Retinal pigment epithelial cell (primary cell): ENCODE measurements at regions not wholly inside any gene's neighbourhood (a gene's known extent, or its start where the extent isn't known, plus 50 kb on each side); places are given as distances from the start of the nearest gene placed in this dataset.
"Not testable (repeated sequence)": the region's sequence is repeated elsewhere in the genome, so short reads cannot be mapped to it uniquely, and the experiment has no call there.

Experiments
- DNase-seq: peaks from one replicate; pipeline ENCODE4 v3.0.0-alpha.2; 2010; ENCODE audit warnings: low read depth
- H3K4me3 ChIP-seq: 2 replicates; pipeline ENCODE4 v1.5.1; 2011; ENCODE audit warnings: mild to moderate bottlenecking, low read length, control low read depth, moderate library complexity
- TF ChIP-seq, protein P1 (sequence below): conservative IDR thresholded peaks from 2 replicates; pipeline ENCODE4 v1.5.1; 2011; ENCODE audit warnings: low read depth, low read length, control low read depth, inconsistent platforms

GRCh38 chr1:38585971-38586370 is 273.6 kb downstream of the RRAGC start:
- H3K4me3 ChIP-seq: no peak overlapping the region
- TF ChIP-seq, protein P1, sequence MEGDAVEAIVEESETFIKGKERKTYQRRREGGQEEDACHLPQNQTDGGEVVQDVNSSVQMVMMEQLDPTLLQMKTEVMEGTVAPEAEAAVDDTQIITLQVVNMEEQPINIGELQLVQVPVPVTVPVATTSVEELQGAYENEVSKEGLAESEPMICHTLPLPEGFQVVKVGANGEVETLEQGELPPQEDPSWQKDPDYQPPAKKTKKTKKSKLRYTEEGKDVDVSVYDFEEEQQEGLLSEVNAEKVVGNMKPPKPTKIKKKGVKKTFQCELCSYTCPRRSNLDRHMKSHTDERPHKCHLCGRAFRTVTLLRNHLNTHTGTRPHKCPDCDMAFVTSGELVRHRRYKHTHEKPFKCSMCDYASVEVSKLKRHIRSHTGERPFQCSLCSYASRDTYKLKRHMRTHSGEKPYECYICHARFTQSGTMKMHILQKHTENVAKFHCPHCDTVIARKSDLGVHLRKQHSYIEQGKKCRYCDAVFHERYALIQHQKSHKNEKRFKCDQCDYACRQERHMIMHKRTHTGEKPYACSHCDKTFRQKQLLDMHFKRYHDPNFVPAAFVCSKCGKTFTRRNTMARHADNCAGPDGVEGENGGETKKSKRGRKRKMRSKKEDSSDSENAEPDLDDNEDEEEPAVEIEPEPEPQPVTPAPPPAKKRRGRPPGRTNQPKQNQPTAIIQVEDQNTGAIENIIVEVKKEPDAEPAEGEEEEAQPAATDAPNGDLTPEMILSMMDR: no peak
- no peak for DNase-seq

DNA sequence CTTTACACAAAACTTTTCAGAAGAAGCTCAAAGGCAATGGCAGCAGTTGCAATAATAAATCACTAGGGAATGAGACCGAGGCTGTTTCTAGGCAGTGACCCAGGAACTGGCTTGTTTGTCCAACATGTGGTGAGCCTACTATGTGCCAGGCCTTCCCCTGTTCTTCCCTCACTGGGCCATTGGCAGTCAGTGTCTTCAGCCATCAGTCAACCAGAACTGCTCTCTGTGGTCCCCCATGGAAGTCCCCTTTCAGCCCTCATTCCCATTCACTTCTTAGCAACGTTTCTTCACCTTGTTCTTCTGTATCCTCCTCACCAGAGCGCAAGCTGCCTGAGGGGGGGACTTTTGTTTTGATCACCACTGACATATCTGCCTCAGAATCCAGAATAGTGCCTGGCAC is 274.1 kb downstream of the RRAGC start:
- TF ChIP-seq, protein P1: no peak
- H3K4me3 ChIP-seq: no peak overlapping the region
- no peak for DNase-seq

DNA sequence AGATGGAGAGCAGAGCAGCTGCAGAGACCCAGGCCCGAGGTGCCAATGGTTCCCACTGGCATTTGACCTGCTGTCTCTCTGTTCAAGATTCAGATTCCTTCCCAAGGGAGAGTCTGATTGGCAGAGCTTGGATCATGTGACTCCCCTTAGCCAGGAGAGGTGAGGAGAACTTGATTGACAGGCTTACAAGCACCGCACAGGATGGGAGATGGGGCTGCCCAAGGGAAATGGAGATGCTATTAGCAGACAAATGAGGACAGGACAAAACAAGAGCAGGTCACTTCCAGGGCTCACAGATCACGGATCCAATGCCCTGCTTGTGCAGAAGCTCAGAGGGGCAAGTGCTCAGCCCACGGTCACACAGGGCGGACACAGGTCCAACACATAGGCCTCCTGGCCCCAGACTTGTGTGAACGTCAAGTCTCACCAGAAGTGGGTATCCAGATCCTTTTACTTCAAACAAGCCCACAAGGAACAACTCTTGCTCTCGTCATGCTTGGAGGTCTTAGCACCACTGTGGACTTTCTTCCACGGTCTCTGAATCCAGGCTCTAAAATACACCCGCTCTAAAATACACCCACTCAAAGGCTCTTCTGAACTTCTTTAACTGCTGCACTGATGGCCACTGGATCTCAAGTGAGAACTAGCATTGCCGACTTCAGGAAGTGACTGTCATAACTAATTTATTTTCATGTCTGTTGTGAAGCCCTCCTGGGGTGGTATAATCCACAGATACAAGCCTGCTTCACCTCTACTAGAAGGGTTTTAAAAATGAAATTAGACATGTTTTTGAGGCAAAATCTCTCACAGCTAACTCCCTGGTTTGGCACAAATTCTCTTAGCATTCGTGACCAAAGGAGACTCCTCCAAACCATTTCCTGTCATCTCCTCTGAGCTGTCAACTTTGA is 274.9 kb downstream of the RRAGC start:
- TF ChIP-seq, protein P1: no peak
- no peak for DNase-seq
- H3K4me3 ChIP-seq: no peak overlapping the region

- DNase-seq, H3K4me3 ChIP-seq: not testable (repeated sequence)
These were observed 276.3 kb downstream of the RRAGC start for GRCh38 chr1:38583287-38583686.

GRCh38 chr1:38581396-38581795 is 278.2 kb downstream of the RRAGC start:
- H3K4me3 ChIP-seq: no peak overlapping the region
- TF ChIP-seq, protein P1: no peak
- DNase-seq: no peak

- DNase-seq: no peak
- TF ChIP-seq, protein P1: no peak
- H3K4me3 ChIP-seq: no peak overlapping the region
These were observed 279.0 kb downstream of the RRAGC start for GRCh38 chr1:38580594-38580993.

DNA sequence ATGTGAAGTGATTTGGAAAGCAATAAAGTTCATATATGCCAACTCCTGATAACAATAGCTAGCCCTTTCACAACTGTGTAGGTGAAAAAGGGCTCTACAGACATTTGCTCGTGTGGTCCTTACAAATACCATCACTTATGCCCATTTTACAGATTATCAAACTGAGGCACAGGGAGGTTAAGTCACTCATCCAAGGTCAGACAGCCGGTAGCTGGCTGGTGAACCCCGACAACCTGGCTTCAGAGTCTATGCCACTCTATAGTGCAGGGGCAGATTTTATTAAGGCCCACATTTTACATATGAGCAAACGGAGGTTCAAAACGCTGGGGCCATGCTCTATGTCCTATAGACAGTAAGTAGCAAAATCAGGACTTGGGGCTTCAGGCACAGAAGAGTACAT is 280.5 kb downstream of the RRAGC start:
- TF ChIP-seq, protein P1: no peak
- H3K4me3 ChIP-seq: no peak overlapping the region
- no peak for DNase-seq
